CD8-positive, alpha-beta memory T cell (primary cell): ENCODE measurements at regions not wholly inside any gene's neighbourhood (a gene's known extent, or its start where the extent isn't known, plus 50 kb on each side); places are given as distances from the start of the nearest gene placed in this dataset.

Experiments used
- CTCF ChIA-PET: fragments of 350-600 bp; sonication (Branson Sonifier 250); formaldehyde crosslinking; loops from one replicate; lab custom pipeline; 2021; ENCODE audit warnings: antibody characterized with exemption; lab: Charles Lee
- POLR2A ChIA-PET: fragments of 350-600 bp; sonication (Branson Sonifier 250); formaldehyde crosslinking; loops from one replicate; lab custom pipeline; 2021; ENCODE audit warnings: antibody characterized with exemption; lab: Charles Lee
- DNase-seq, 5 donors: peaks; one replicate each; pipeline versions ENCODE4 v3.0.0 to v3.0.0-alpha.2; 2020 to 2022; ENCODE audit warnings: mixed read lengths in 1 of 5
- H3K27ac ChIP-seq: one replicate; pipeline ENCODE4 v1.7.0; 2013; ENCODE audit warnings: low read depth, mild to moderate bottlenecking, low read length, moderate library complexity
- H3K27me3 ChIP-seq: 2 replicates; pipeline ENCODE4 v1.7.0; 2013; ENCODE audit warnings: low read length, mild to moderate bottlenecking; ENCODE audit not compliant: insufficient read depth, poor library complexity, severe bottlenecking
- H3K36me3 ChIP-seq: 2 replicates; pipeline ENCODE4 v1.7.0; 2013; ENCODE audit warnings: mild to moderate bottlenecking, low read length, moderate library complexity; ENCODE audit not compliant: insufficient read depth
- H3K4me1 ChIP-seq: 2 replicates; pipeline ENCODE4 v1.7.0; 2013; ENCODE audit warnings: mild to moderate bottlenecking, low read length, moderate library complexity; ENCODE audit not compliant: insufficient read depth
- H3K4me3 ChIP-seq: 2 replicates; pipeline ENCODE4 v1.7.0; 2013; ENCODE audit warnings: mild to moderate bottlenecking, low read length
- H3K9me3 ChIP-seq: 2 replicates; pipeline ENCODE4 v1.7.0; 2013; ENCODE audit warnings: mild to moderate bottlenecking, low read length
- H3K27ac Mint-ChIP-seq, 8 donors: one replicate each; pipeline ENCODE4 v1.8.0; 2020 to 2021; ENCODE audit warnings: mixed read lengths in 8 of 8, mild to moderate bottlenecking in 6 of 8, inconsistent platforms in 3 of 8, moderate library complexity in 3 of 8
- H3K27me3 Mint-ChIP-seq, 2 donors: one replicate each; pipeline ENCODE4 v1.8.0; 2020 to 2021; ENCODE audit warnings: mixed read lengths in 2 of 2, mild to moderate bottlenecking in 1 of 2, moderate library complexity in 1 of 2
- H3K36me3 Mint-ChIP-seq, 3 donors: one replicate each; pipeline ENCODE4 v1.8.0; 2020 to 2021; ENCODE audit warnings: mixed read lengths in 3 of 3, inconsistent platforms in 1 of 3, mild to moderate bottlenecking in 1 of 3
- H3K4me1 Mint-ChIP-seq, 3 donors: one replicate each; pipeline ENCODE4 v1.8.0; 2020 to 2021; ENCODE audit warnings: mixed read lengths in 3 of 3, inconsistent platforms in 1 of 3, mild to moderate bottlenecking in 1 of 3
- H3K4me3 Mint-ChIP-seq, 7 donors: one replicate each; pipeline ENCODE4 v1.8.0; 2020 to 2021; ENCODE audit warnings: mixed read lengths in 7 of 7, mild to moderate bottlenecking in 6 of 7, moderate library complexity in 4 of 7, inconsistent platforms in 2 of 7
- H3K9me3 Mint-ChIP-seq, 5 donors: one replicate each; pipeline ENCODE4 v1.8.0; 2020 to 2022; ENCODE audit warnings: mixed read lengths in 5 of 5, mild to moderate bottlenecking in 3 of 5, moderate library complexity in 2 of 5, inconsistent platforms in 1 of 5

- Histone ChIP-seq H3K4me3 (no peak overlapping the region), H3K4me1 (no peaks in the 10 kb centered on the region), H3K27me3 (no peaks in the 10 kb centered on the region), H3K36me3 (no peaks in the 10 kb centered on the region), H3K27ac (no peak overlapping the region), H3K9me3 (no peaks in the 10 kb centered on the region)
- H3K27ac Mint-ChIP-seq, result no peak overlapping the region
- POLR2A ChIA-PET, result no interaction called here
- peaks cover 7 to 22% (median 12%) of the 10 kb centered on the region in 5 donors for H3K9me3 Mint-ChIP-seq
- no peak for DNase-seq
- H3K36me3 Mint-ChIP-seq, result peaks cover 0 to 1% (median 0%) of the 10 kb centered on the region in 3 donors
- no peaks in the 10 kb centered on the region for H3K27me3 Mint-ChIP-seq
- CTCF ChIA-PET, result no interaction called here
- no peak overlapping the region for H3K4me3 Mint-ChIP-seq
- H3K4me1 Mint-ChIP-seq, result no peaks in the 10 kb centered on the region
Observed at GRCh38 chr10:107425931-107426553, 261.5 kb upstream of the SORCS1 start.

DNA sequence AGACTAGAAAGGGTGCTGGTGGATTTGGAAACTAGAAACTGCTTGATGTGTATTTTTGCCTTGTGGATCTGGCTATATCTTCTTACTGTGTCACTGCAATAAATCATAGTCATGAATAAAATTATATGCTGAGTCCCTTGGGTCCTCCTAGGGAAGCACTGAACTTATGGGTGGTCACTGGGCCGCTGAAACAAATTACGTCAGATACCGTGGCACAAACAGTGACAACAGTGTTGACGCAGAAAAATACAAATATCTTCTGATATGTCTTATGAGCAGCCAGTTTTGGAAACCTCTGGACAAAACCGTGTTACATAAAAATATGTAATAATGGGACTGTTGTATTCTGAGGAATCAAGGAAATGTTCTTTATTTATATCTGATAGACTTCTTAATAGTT, 260.1 kb upstream of the SORCS1 start:
- Histone ChIP-seq H3K27me3 (no peaks in the 10 kb centered on the region), H3K36me3 (no peaks in the 10 kb centered on the region), H3K27ac (no peak overlapping the region), H3K9me3 (no peaks in the 10 kb centered on the region), H3K4me3 (no peak overlapping the region), H3K4me1 (no peaks in the 10 kb centered on the region)
- H3K4me3 Mint-ChIP-seq, result no peak overlapping the region
- H3K36me3 Mint-ChIP-seq, result peaks cover 0 to 1% (median 0%) of the 10 kb centered on the region in 3 donors
- CTCF ChIA-PET, result no interaction called here
- DNase-seq, result no peak
- H3K9me3 Mint-ChIP-seq, result peaks cover 7 to 27% (median 11%) of the 10 kb centered on the region in 5 donors
- no peaks in the 10 kb centered on the region for H3K4me1 Mint-ChIP-seq
- POLR2A ChIA-PET, result no interaction called here
- H3K27ac Mint-ChIP-seq, result no peak overlapping the region
- H3K27me3 Mint-ChIP-seq, result no peaks in the 10 kb centered on the region

GRCh38 chr10:107423903-107424302, 259.4 kb upstream of the SORCS1 start:
- no peak for DNase-seq
- no peaks in the 10 kb centered on the region for H3K4me1 Mint-ChIP-seq
- H3K27ac ChIP-seq, result no peak overlapping the region
- no peaks in the 10 kb centered on the region for H3K4me1 ChIP-seq
- peaks cover 3 to 27% (median 11%) of the 10 kb centered on the region in 5 donors for H3K9me3 Mint-ChIP-seq
- H3K27me3 ChIP-seq, result no peaks in the 10 kb centered on the region
- H3K36me3 ChIP-seq, result no peaks in the 10 kb centered on the region
- H3K4me3 ChIP-seq, result no peak overlapping the region
- peaks cover 0 to 1% (median 0%) of the 10 kb centered on the region in 3 donors for H3K36me3 Mint-ChIP-seq
- no peaks in the 10 kb centered on the region for H3K27me3 Mint-ChIP-seq
- no peak overlapping the region for H3K27ac Mint-ChIP-seq
- no peaks in the 10 kb centered on the region for H3K9me3 ChIP-seq
- H3K4me3 Mint-ChIP-seq, result no peak overlapping the region
- ChIA-PET CTCF (no interaction called here), POLR2A (no interaction called here)

- Mint-ChIP-seq H3K4me1 (no peaks in the 10 kb centered on the region), H3K36me3 (peaks cover 0 to 1% (median 0%) of the 10 kb centered on the region in 3 donors), H3K9me3 (peaks cover 0 to 27% (median 8%) of the 10 kb centered on the region in 5 donors), H3K27ac (no peak overlapping the region), H3K27me3 (no peaks in the 10 kb centered on the region), H3K4me3 (no peak overlapping the region)
- ChIA-PET POLR2A (no interaction called here), CTCF (no interaction called here)
- H3K27me3 ChIP-seq, result no peaks in the 10 kb centered on the region
- H3K4me3 ChIP-seq, result no peak overlapping the region
- H3K4me1 ChIP-seq, result no peaks in the 10 kb centered on the region
- H3K27ac ChIP-seq, result no peak overlapping the region
- DNase-seq, result no peak
- no peaks in the 10 kb centered on the region for H3K36me3 ChIP-seq
- no peaks in the 10 kb centered on the region for H3K9me3 ChIP-seq
Observed at GRCh38 chr10:107422681-107423080, 258.2 kb upstream of the SORCS1 start.

DNA sequence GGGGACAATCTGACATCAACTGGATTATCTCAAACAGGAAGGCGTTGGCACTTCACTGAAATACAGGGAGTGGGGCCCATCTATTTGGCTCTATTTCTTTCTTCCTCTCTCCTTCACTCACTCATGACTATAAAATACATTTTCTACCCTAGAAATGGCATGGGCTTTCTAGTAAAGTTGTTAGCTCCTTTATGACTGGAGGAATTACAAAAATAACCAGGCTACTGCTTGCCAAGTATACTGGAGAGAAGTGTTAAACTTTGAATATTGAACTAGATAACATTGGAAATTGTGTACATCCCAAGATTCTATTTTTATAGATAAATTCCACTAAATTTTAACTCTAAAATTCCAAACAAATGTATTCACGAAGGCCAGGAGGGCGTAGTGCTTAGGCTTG, 255.7 kb upstream of the SORCS1 start:
- POLR2A ChIA-PET, result no interaction called here
- H3K27me3 Mint-ChIP-seq, result no peaks in the 10 kb centered on the region
- no peaks in the 10 kb centered on the region for H3K4me1 Mint-ChIP-seq

DNA sequence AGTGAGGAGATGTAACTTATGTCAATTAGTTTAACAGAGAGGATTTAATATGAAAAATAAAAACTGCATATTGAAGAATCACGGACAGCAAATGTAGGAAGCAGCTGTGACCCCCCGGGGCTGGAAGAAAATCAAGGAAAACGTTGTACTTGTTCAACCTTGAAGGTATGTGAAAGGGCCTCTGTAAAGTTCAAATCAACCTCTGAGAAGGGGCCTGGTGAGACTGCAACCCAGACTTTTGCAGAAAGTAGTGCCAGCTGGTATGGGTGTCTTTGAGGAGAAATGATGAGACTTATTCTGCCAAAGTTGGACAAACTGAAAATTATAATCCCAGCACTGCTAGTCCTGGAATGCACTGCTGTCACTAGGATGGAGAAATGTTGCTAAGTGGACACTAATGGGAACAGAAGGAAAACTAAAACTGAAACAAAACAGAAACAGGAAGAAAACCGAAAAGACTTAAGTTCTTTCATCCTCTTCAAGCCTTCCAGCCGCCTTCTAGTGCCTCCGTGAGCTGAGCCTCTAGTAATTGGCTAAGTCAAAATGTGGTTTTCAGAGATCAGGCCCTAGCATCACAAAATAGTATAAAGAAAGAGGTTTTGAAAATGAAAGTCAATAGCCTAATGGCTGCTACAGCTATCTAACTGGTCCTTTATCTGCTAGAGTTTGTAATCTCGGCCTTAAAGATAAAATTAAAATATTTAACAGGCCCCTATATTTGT, 253.7 kb upstream of the SORCS1 start:
- ChIA-PET POLR2A (no interaction called here), CTCF (no interaction called here)
- H3K27me3 ChIP-seq, result no peaks in the 10 kb centered on the region
- H3K27me3 Mint-ChIP-seq, result no peaks in the 10 kb centered on the region
- DNase-seq, result no peak
- no peak overlapping the region for H3K27ac Mint-ChIP-seq
- no peaks in the 10 kb centered on the region for H3K4me1 ChIP-seq
- peaks cover 5 to 42% (median 8%) of the 10 kb centered on the region in 5 donors for H3K9me3 Mint-ChIP-seq
- H3K27ac ChIP-seq, result no peak overlapping the region
- no peaks in the 10 kb centered on the region for H3K36me3 ChIP-seq
- H3K4me3 Mint-ChIP-seq, result no peak overlapping the region
- H3K9me3 ChIP-seq, result no peaks in the 10 kb centered on the region
- no peak overlapping the region for H3K4me3 ChIP-seq
- no peaks in the 10 kb centered on the region for H3K36me3 Mint-ChIP-seq
- H3K4me1 Mint-ChIP-seq, result no peaks in the 10 kb centered on the region

More for the DNA sequence above, 255.7 kb upstream of the SORCS1 start:
- H3K36me3 ChIP-seq, result no peaks in the 10 kb centered on the region
- no peaks in the 10 kb centered on the region for H3K9me3 ChIP-seq
- no peak overlapping the region for H3K4me3 ChIP-seq
- H3K27me3 ChIP-seq, result no peaks in the 10 kb centered on the region
- CTCF ChIA-PET, result no interaction called here
- Mint-ChIP-seq H3K27ac (no peak overlapping the region), H3K4me3 (no peak overlapping the region), H3K9me3 (peaks cover 2 to 40% (median 8%) of the 10 kb centered on the region in 5 donors), H3K36me3 (no peaks in the 10 kb centered on the region)
- DNase-seq, result no peak
- no peaks in the 10 kb centered on the region for H3K4me1 ChIP-seq
- no peak overlapping the region for H3K27ac ChIP-seq

- Mint-ChIP-seq H3K27me3 (no peaks in the 10 kb centered on the region), H3K9me3 (peaks cover 7 to 40% (median 9%) of the 10 kb centered on the region in 5 donors), H3K4me1 (no peaks in the 10 kb centered on the region), H3K4me3 (no peak overlapping the region), H3K27ac (no peak overlapping the region), H3K36me3 (no peaks in the 10 kb centered on the region)
- H3K27me3 ChIP-seq, result no peaks in the 10 kb centered on the region
- ChIA-PET POLR2A (no interaction called here), CTCF (no interaction called here)
- no peak overlapping the region for H3K4me3 ChIP-seq
- no peaks in the 10 kb centered on the region for H3K9me3 ChIP-seq
- DNase-seq, result no peak
- no peak overlapping the region for H3K27ac ChIP-seq
- no peaks in the 10 kb centered on the region for H3K36me3 ChIP-seq
- H3K4me1 ChIP-seq, result no peaks in the 10 kb centered on the region
Observed at GRCh38 chr10:107417446-107417845, 252.9 kb upstream of the SORCS1 start.

GRCh38 chr10:107415446-107415845, 250.9 kb upstream of the SORCS1 start:
- H3K27me3 Mint-ChIP-seq, result no peaks in the 10 kb centered on the region
- H3K9me3 Mint-ChIP-seq, result peaks cover 7 to 42% (median 11%) of the 10 kb centered on the region in 5 donors
- CTCF ChIA-PET, result no interaction called here

More at GRCh38 chr10:107415446-107415845, 250.9 kb upstream of the SORCS1 start:
- DNase-seq, result no peak
- Mint-ChIP-seq H3K4me3 (no peak overlapping the region), H3K27ac (no peak overlapping the region), H3K4me1 (no peaks in the 10 kb centered on the region), H3K36me3 (no peaks in the 10 kb centered on the region)
- Histone ChIP-seq H3K27me3 (no peaks in the 10 kb centered on the region), H3K4me3 (no peak overlapping the region), H3K4me1 (no peaks in the 10 kb centered on the region), H3K9me3 (no peaks in the 10 kb centered on the region), H3K27ac (no peak overlapping the region), H3K36me3 (no peaks in the 10 kb centered on the region)
- POLR2A ChIA-PET, result no interaction called here
